Fibroblast of lung (primary cell): ENCODE measurements at regions not wholly inside any gene's neighbourhood (a gene's known extent, or its start where the extent isn't known, plus 50 kb on each side); places are given as distances from the start of the nearest gene placed in this dataset.

Experiments
- EZH2 ChIP-seq: IDR thresholded peaks from 2 replicates; pipeline ENCODE4 v1.5.1; 2012; ENCODE audit warnings: low read length, control low read depth, mild to moderate bottlenecking; ENCODE audit errors: missing control alignments
- TF ChIP-seq, protein P1 (sequence below), 2 donors: IDR thresholded peaks in 1 of 2; conservative IDR thresholded peaks in 1 of 2; 1 replicate in 1 of 2; 2 replicates in 1 of 2; pipeline ENCODE4 v1.5.1; 2011 to 2012; ENCODE audit warnings: low read length in 2 of 2, control low read depth in 1 of 2, inconsistent platforms in 1 of 2, low read depth in 1 of 2, mild to moderate bottlenecking in 1 of 2

DNA sequence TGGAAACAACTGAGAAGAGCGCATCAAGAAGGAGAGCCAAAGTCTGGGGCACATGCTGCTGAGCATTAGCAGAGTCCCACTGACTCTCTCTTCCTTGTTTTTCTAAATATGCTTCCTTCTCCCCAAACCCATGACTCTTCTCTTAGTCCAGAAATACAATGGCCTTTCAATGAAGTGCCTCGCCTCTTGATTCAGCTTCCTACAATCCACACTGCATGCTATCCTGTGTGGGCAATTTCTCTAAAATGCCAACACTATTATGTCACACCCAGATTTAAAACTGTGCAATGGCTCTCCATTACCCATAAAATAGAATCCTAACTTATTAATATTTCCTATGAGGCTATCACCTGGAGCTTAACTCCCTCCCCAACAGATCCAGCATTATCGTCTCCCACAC, 198.6 kb downstream of the RPAP3 start:
- TF ChIP-seq, protein P1, sequence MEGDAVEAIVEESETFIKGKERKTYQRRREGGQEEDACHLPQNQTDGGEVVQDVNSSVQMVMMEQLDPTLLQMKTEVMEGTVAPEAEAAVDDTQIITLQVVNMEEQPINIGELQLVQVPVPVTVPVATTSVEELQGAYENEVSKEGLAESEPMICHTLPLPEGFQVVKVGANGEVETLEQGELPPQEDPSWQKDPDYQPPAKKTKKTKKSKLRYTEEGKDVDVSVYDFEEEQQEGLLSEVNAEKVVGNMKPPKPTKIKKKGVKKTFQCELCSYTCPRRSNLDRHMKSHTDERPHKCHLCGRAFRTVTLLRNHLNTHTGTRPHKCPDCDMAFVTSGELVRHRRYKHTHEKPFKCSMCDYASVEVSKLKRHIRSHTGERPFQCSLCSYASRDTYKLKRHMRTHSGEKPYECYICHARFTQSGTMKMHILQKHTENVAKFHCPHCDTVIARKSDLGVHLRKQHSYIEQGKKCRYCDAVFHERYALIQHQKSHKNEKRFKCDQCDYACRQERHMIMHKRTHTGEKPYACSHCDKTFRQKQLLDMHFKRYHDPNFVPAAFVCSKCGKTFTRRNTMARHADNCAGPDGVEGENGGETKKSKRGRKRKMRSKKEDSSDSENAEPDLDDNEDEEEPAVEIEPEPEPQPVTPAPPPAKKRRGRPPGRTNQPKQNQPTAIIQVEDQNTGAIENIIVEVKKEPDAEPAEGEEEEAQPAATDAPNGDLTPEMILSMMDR (conservative IDR thresholded peaks at IDR 0.05 in 1 of 2, IDR thresholded peaks at IDR 0.05 in 1 of 2; ENCODE audit: low read depth in 1 of 2, low read length in 2 of 2) = no peak
- TF ChIP-seq EZH2 = no peak
